ENCODE measurements at regions not wholly inside any gene's neighbourhood (a gene's known extent, or its start where the extent isn't known, plus 50 kb on each side); places are given as distances from the start of the nearest gene placed in this dataset.

- no peaks in the 10 kb centered on the region for H3K9me3 ChIP-seq (ENCODE audit: low read depth, low read length)
- peaks cover 6% of the 10 kb centered on the region for H3K4me1 ChIP-seq (ENCODE audit: insufficient read depth, low read length)
These were observed 236.5 kb upstream of the DIPK2B start for GRCh38 chrX:45437186-45437585.

DNA sequence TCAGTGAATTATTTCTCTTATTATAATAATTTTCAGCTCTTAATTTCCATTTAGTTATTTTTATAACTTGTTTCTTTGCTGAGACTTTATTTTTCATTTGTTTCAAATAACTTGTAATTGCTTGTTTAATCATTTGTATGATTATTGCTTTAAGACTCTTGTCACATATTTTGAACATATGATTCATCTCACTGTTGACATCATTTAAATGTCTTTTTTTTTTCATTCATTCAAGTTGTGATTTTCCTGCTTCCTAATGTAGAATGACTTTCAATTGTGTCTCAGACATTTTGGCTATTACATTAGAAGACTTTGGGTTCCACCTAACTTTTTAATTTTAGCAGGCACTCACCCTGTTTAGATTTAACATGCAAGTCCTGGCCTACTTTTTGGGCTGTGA lies 234.8 kb upstream of the DIPK2B start:
- DNase-seq (ENCODE audit: insufficient read length, low spot score, missing footprints), result no peak
- Histone ChIP-seq H3K4me1 (ENCODE audit: insufficient read depth, low read length) (peaks cover 6% of the 10 kb centered on the region), H3K79me2 (ENCODE audit: insufficient read depth, low read length) (no peaks in the 10 kb centered on the region), H4K20me1 (ENCODE audit: insufficient read depth, low read length) (no peaks in the 10 kb centered on the region), H3K27ac (ENCODE audit: low read depth, low read length) (peak overlapping the region; percentile 3), H3K27me3 (ENCODE audit: insufficient read depth, low read length) (peaks cover 28% of the 10 kb centered on the region), H2AFZ (ENCODE audit: low read length) (no peak overlapping the region), H3K9me3 (ENCODE audit: low read depth, low read length) (no peaks in the 10 kb centered on the region), H3K4me3 (ENCODE audit: insufficient read depth, low read length) (no peak overlapping the region), H3K36me3 (ENCODE audit: insufficient read depth, low read length) (no peaks in the 10 kb centered on the region), H3K4me2 (ENCODE audit: insufficient read depth, low read length) (no peak overlapping the region)
- no peak for TF ChIP-seq CTCF (IDR thresholded peaks at IDR 0.05; ENCODE audit: extremely low read depth, low read depth, low read length)

More at GRCh38 chrX:45437186-45437585, 236.5 kb upstream of the DIPK2B start:
- H3K27me3 ChIP-seq (ENCODE audit: insufficient read depth, low read length), result peaks cover 28% of the 10 kb centered on the region
- no peak overlapping the region for H2AFZ ChIP-seq (ENCODE audit: low read length)
- no peak overlapping the region for H3K27ac ChIP-seq (ENCODE audit: low read depth, low read length)
- no peaks in the 10 kb centered on the region for H3K36me3 ChIP-seq (ENCODE audit: insufficient read depth, low read length)
- no peak overlapping the region for H3K4me2 ChIP-seq (ENCODE audit: insufficient read depth, low read length)
- H3K4me3 ChIP-seq (ENCODE audit: insufficient read depth, low read length), result no peak overlapping the region
- DNase-seq (ENCODE audit: insufficient read length, low spot score, missing footprints), result no peak
- no peaks in the 10 kb centered on the region for H4K20me1 ChIP-seq (ENCODE audit: insufficient read depth, low read length)
- TF ChIP-seq CTCF (IDR thresholded peaks at IDR 0.05; ENCODE audit: extremely low read depth, low read depth, low read length), result no peak
- H3K79me2 ChIP-seq (ENCODE audit: insufficient read depth, low read length), result no peaks in the 10 kb centered on the region

DNA sequence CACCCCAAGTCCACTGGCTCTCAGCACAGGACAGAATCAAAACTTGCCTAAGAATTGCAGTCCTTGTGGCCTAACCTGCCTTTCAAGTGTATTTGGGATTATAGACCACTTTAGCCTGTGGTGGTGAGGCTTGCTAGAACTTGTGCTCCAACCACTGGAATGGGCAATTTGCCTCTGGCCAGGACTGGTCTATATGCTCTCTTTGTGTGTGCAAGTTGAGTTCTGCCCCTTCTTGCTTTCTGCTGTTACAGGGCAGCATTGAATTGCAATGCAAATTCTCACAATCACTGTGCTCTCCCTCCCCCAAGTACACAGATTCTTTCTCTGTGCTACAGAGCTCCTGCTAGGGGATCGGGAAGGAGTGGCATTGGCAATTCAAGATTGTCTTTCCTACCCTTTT lies 233.6 kb upstream of the DIPK2B start:
- Histone ChIP-seq H3K27ac (ENCODE audit: low read depth, low read length) (no peak overlapping the region), H3K4me3 (ENCODE audit: insufficient read depth, low read length) (no peak overlapping the region), H3K36me3 (ENCODE audit: insufficient read depth, low read length) (no peaks in the 10 kb centered on the region), H3K79me2 (ENCODE audit: insufficient read depth, low read length) (no peaks in the 10 kb centered on the region), H3K4me2 (ENCODE audit: insufficient read depth, low read length) (no peak overlapping the region), H4K20me1 (ENCODE audit: insufficient read depth, low read length) (no peaks in the 10 kb centered on the region), H3K9me3 (ENCODE audit: low read depth, low read length) (no peaks in the 10 kb centered on the region), H3K27me3 (ENCODE audit: insufficient read depth, low read length) (peaks cover 20% of the 10 kb centered on the region), H3K4me1 (ENCODE audit: insufficient read depth, low read length) (peaks cover 6% of the 10 kb centered on the region), H2AFZ (ENCODE audit: low read length) (no peak overlapping the region)
- DNase-seq (ENCODE audit: insufficient read length, low spot score, missing footprints), result no peak
- no peak for TF ChIP-seq CTCF (IDR thresholded peaks at IDR 0.05; ENCODE audit: extremely low read depth, low read depth, low read length)

- Histone ChIP-seq H3K27ac (ENCODE audit: low read depth, low read length) (peak overlapping the region; percentile 33), H3K27me3 (ENCODE audit: insufficient read depth, low read length) (peaks cover 16% of the 10 kb centered on the region), H3K79me2 (ENCODE audit: insufficient read depth, low read length) (no peaks in the 10 kb centered on the region), H3K4me3 (ENCODE audit: insufficient read depth, low read length) (no peak overlapping the region), H3K9me3 (ENCODE audit: low read depth, low read length) (no peaks in the 10 kb centered on the region), H3K4me1 (ENCODE audit: insufficient read depth, low read length) (peaks cover 3% of the 10 kb centered on the region), H3K4me2 (ENCODE audit: insufficient read depth, low read length) (peak overlapping the region; percentile 25), H4K20me1 (ENCODE audit: insufficient read depth, low read length) (no peaks in the 10 kb centered on the region), H3K36me3 (ENCODE audit: insufficient read depth, low read length) (no peaks in the 10 kb centered on the region), H2AFZ (ENCODE audit: low read length) (peak overlapping the region; percentile 30)
- DNase-seq (ENCODE audit: insufficient read length, low spot score, missing footprints), result no peak
- no peak for TF ChIP-seq CTCF (IDR thresholded peaks at IDR 0.05; ENCODE audit: extremely low read depth, low read depth, low read length)
These were observed 228.2 kb upstream of the DIPK2B start for GRCh38 chrX:45428831-45429230.
